ENCODE measurements at regions not wholly inside any gene's neighbourhood (a gene's known extent, or its start where the extent isn't known, plus 50 kb on each side); places are given as distances from the start of the nearest gene placed in this dataset.

DNA sequence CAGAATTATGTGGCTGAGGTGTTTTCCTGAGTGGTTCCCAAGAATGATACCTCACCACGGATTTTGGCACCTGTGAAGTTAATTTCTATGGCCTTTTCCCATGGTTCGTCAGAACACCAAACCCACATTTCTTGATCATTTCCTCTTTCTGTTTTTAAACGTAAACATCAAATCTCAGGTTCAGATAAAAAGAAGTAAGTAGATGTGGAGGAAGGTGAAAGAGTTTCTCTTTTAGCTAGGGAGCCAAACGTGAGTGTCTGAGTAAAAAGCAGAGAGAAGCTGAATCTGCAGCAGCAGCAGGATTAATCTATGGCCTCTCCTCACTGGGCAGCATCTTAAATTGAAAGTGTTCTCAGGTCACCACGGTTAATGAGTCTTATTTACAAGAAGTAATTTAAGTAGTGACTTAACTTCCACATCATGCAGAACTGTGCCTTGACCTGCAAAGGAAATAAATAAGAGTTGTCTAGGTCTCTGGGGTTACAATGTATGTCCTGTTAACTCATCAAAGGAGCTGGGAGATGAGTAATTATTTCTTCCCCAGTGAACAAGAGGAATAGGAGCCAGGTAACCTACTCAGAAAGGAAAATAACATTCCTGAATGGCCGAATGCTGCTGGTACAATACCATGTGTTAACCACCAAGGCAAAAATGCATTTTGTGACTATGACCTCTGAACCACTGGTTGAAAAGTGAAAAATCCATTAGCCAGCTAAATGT lies 139.6 kb upstream of the NETO1 start:
- Histone ChIP-seq H2BK12ac (ENCODE audit: insufficient read length, low read depth, low read length) (no peak overlapping the region), H3K79me2 (ENCODE audit: insufficient read depth, low read length) (no peaks in the 10 kb centered on the region), H3K4ac (ENCODE audit: low read depth, low read length) (no peak overlapping the region), H3K27me3 (ENCODE audit: insufficient read depth, low read length) (no peaks in the 10 kb centered on the region), H2AK5ac (ENCODE audit: insufficient read length, low read length) (no peak overlapping the region), H3K14ac (ENCODE audit: insufficient read depth, low read length) (no peak overlapping the region), H3K9ac (ENCODE audit: extremely low read depth, insufficient read length, low read length) (no peak overlapping the region), H3K79me1 (ENCODE audit: insufficient read depth, low read depth, low read length, poor library complexity, severe bottlenecking) (no peaks in the 10 kb centered on the region), H3K27ac (ENCODE audit: insufficient read length, low read depth, low read length) (no peak overlapping the region), H3K18ac (ENCODE audit: insufficient read length, low read depth, low read length) (no peak overlapping the region), H4K20me1 (ENCODE audit: control insufficient read depth, insufficient read depth, insufficient read length) (no peaks in the 10 kb centered on the region), H4K5ac (ENCODE audit: insufficient read length, low read depth, low read length) (no peak overlapping the region), H3K9me3 (ENCODE audit: control insufficient read depth, low read depth, low read length) (no peaks in the 10 kb centered on the region), H4K91ac (ENCODE audit: insufficient read length, low read depth, low read length) (no peak overlapping the region), H2BK20ac (ENCODE audit: low read depth, low read length, poor library complexity, severe bottlenecking) (no peak overlapping the region), H3T11ph (ENCODE audit: low read length) (no peak overlapping the region), H3K4me1 (ENCODE audit: insufficient read depth, low read length) (no peaks in the 10 kb centered on the region), H2BK5ac (ENCODE audit: insufficient read length, low read length) (no peak overlapping the region), H2AFZ (ENCODE audit: low read length) (no peak overlapping the region), H4K8ac (replicated peaks; ENCODE audit: insufficient read length, low read depth, low read length) (no peak overlapping the region), H3K23me2 (ENCODE audit: insufficient read length, low read depth, low read length, poor library complexity, severe bottlenecking) (no peaks in the 10 kb centered on the region), H2BK120ac (ENCODE audit: low read depth, low read length, poor library complexity, severe bottlenecking) (no peak overlapping the region), H3K56ac (ENCODE audit: insufficient read length, low read depth, low read length) (no peak overlapping the region), H3K4me2 (ENCODE audit: insufficient read depth, insufficient read length, low read length) (no peak overlapping the region), H2BK15ac (ENCODE audit: low read depth, low read length) (no peak overlapping the region), H3K23ac (ENCODE audit: insufficient read length, low read depth, low read length) (no peak overlapping the region)
- no CpG with 5 or more reads among the region's 6 CpGs for WGBS (ENCODE audit: extremely low coverage, insufficient read length, low lambda C conversion rate)
- no peaks in the 10 kb centered on the region; a peak in 1 of 7 replicates for H3K36me3 Mint-ChIP-seq (ENCODE audit: insufficient read depth in 1 of 3, low read depth in 3 of 3)
- DNase-seq = no peak
- H3K4me1 Mint-ChIP-seq = no peaks in the 10 kb centered on the region
- no peak overlapping the region for H3K4me3 Mint-ChIP-seq
- TF ChIP-seq, protein P1, sequence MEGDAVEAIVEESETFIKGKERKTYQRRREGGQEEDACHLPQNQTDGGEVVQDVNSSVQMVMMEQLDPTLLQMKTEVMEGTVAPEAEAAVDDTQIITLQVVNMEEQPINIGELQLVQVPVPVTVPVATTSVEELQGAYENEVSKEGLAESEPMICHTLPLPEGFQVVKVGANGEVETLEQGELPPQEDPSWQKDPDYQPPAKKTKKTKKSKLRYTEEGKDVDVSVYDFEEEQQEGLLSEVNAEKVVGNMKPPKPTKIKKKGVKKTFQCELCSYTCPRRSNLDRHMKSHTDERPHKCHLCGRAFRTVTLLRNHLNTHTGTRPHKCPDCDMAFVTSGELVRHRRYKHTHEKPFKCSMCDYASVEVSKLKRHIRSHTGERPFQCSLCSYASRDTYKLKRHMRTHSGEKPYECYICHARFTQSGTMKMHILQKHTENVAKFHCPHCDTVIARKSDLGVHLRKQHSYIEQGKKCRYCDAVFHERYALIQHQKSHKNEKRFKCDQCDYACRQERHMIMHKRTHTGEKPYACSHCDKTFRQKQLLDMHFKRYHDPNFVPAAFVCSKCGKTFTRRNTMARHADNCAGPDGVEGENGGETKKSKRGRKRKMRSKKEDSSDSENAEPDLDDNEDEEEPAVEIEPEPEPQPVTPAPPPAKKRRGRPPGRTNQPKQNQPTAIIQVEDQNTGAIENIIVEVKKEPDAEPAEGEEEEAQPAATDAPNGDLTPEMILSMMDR (conservative IDR thresholded peaks at IDR 0.05) = no peak
- no peaks in the 10 kb centered on the region for H3K9me3 Mint-ChIP-seq
- H3K27me3 Mint-ChIP-seq (ENCODE audit: low read depth) = no peaks in the 10 kb centered on the region
- no peak overlapping the region for H3K27ac Mint-ChIP-seq

All from H9 (cell line).